Activated naive CD4-positive, alpha-beta T cell treated with anti-CD3 and anti-CD28 coated beads for 36 hours (primary cell): ENCODE measurements at regions not wholly inside any gene's neighbourhood (a gene's known extent, or its start where the extent isn't known, plus 50 kb on each side); places are given as distances from the start of the nearest gene placed in this dataset.

Experiments used
- CTCF ChIA-PET: fragments of 350-600 bp; sonication (Branson Sonifier 250); formaldehyde crosslinking; loops from one replicate; lab custom pipeline; 2021; ENCODE audit warnings: antibody characterized with exemption; lab: Charles Lee
- DNase-seq: peaks from one replicate; pipeline ENCODE4 v3.0.0-alpha.2; 2020
- H3K27ac Mint-ChIP-seq: one replicate; pipeline ENCODE4 v1.8.0; 2021; ENCODE audit warnings: mild to moderate bottlenecking, mixed read lengths
- H3K27me3 Mint-ChIP-seq: one replicate; pipeline ENCODE4 v1.8.0; 2021; ENCODE audit warnings: low read depth, mixed read lengths
- H3K36me3 Mint-ChIP-seq: one replicate; pipeline ENCODE4 v1.8.0; 2021; ENCODE audit warnings: low read depth, mixed read lengths
- H3K4me1 Mint-ChIP-seq: one replicate; pipeline ENCODE4 v1.8.0; 2021; ENCODE audit warnings: low read depth, mixed read lengths
- H3K4me3 Mint-ChIP-seq: one replicate; pipeline ENCODE4 v1.8.0; 2021; ENCODE audit warnings: mild to moderate bottlenecking, moderate library complexity, mixed read lengths
- H3K9me3 Mint-ChIP-seq: one replicate; pipeline ENCODE4 v1.8.0; 2021; ENCODE audit warnings: mixed read lengths
- intact Hi-C: fragments of 100-400 bp; cut with micrococcal nuclease; formaldehyde crosslinking; loops from one replicate; pipeline ENCODE4 v1.15.1; 2023

DNA sequence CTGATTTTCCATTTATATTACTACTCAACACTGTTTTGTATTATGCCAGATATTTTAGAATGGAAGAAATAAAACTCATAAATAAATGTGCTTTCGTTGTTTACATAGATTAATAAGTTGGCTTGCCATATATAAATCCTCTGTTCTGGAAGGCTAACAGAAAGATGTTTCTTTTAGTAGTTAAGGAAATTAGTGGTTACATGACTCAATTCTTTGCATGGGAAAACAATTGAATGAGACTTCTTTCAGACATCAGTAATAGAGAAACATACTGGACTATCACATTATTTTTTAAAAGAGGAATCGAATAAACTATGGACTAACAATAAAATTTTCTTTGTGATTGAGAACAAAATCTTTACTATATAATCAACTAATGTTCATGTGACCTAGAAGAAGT, 336.5 kb downstream of the KCNS3 start:
- H3K4me3 Mint-ChIP-seq = no peak overlapping the region
- no peaks in the 10 kb centered on the region for H3K9me3 Mint-ChIP-seq
- CTCF ChIA-PET = no interaction called here
- no peaks in the 10 kb centered on the region for H3K36me3 Mint-ChIP-seq
- intact Hi-C loops = no loop called here
- peaks cover under 1% of the 10 kb centered on the region for H3K27me3 Mint-ChIP-seq
- H3K4me1 Mint-ChIP-seq = no peaks in the 10 kb centered on the region
- no peak for DNase-seq
- no peak overlapping the region for H3K27ac Mint-ChIP-seq

DNA sequence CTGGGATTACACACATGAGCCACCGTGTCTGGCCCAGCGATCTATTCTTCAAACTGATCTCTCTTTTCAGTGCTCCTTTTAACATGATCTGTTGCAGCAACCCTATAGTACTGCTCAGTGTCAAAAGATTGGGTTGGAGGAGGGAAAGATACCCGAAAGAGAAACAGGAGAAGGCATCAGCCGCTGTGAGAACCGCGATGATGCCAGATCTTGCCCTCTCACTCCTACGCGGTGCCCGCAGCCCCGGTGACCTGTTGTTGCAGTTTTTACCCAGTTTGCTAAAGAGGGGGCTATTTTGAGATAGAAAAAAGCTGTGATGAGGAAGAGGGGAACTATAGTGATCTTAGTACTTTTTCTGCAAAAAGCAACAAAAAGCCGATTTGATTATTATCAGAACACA, 335.5 kb downstream of the KCNS3 start:
- DNase-seq = no peak
- H3K36me3 Mint-ChIP-seq = no peaks in the 10 kb centered on the region
- intact Hi-C loops = no loop called here

DNA sequence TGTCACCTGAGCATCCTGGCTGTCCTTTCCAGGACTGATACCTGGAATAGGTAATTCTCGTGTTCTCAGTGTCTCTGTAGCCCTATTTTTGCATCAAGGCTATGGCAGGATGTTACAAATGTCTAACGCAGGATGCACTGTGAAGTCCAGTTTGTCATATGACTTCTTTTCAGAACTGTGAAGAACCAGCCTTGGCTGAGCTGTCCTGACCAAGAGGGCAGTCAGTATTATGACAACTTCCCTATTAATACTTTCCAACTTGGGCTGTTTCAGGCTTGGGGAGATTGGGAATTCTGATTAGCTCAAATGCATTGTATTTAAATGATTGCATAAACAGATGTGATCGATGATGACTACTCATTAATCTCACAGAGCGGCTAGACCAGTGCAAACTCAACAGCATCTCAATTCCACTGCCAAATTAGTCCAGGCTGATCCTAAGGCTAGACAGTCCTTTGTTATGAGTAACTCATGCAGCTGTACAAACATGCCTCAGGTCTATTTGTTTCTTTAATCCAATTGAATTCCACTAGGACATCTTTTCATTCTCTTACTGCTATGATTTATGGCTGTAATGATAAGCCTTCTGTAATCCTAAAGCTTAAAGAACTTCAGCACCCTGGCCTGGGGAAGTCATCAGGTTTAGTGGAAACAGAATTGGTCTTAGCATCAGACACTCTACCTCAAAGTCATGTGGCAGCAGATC, 331.6 kb downstream of the KCNS3 start:
- no peak for DNase-seq
- Mint-ChIP-seq H3K4me1 (no peaks in the 10 kb centered on the region), H3K27me3 (peaks cover 6% of the 10 kb centered on the region), H3K9me3 (no peaks in the 10 kb centered on the region), H3K4me3 (no peak overlapping the region), H3K36me3 (no peaks in the 10 kb centered on the region), H3K27ac (no peak overlapping the region)
- CTCF ChIA-PET = no interaction called here
- intact Hi-C loops = no loop called here

More for the DNA sequence above, 335.5 kb downstream of the KCNS3 start:
- CTCF ChIA-PET = no interaction called here
- Mint-ChIP-seq H3K27me3 (peaks cover 6% of the 10 kb centered on the region), H3K4me1 (no peaks in the 10 kb centered on the region), H3K27ac (no peak overlapping the region), H3K4me3 (no peak overlapping the region), H3K9me3 (no peaks in the 10 kb centered on the region)

DNA sequence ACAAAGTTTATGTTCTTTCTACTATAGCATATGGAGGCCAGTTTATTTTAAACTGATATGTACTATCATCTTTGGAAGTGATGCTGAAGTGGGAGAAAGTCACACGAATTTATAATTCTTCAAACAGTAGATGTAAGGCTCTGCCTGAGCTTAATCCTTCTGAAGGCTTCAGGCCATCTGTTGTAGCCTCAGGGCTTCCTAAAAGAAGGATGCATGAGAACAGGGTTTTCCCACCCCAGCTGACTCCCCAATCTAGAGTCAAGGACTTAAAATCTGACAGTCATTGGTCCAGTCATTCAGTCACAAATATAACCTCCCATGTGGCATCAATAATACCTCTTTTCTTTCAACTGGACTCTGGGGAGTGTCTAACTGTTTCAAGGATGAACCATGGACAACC, 330.5 kb downstream of the KCNS3 start:
- H3K27ac Mint-ChIP-seq = no peak overlapping the region
- H3K36me3 Mint-ChIP-seq = no peaks in the 10 kb centered on the region
- H3K4me3 Mint-ChIP-seq = no peak overlapping the region
- no peak for DNase-seq
- CTCF ChIA-PET = no interaction called here
- no peaks in the 10 kb centered on the region for H3K9me3 Mint-ChIP-seq
- peaks cover 6% of the 10 kb centered on the region for H3K27me3 Mint-ChIP-seq
- H3K4me1 Mint-ChIP-seq = no peaks in the 10 kb centered on the region
- intact Hi-C loops = no loop called here

DNA sequence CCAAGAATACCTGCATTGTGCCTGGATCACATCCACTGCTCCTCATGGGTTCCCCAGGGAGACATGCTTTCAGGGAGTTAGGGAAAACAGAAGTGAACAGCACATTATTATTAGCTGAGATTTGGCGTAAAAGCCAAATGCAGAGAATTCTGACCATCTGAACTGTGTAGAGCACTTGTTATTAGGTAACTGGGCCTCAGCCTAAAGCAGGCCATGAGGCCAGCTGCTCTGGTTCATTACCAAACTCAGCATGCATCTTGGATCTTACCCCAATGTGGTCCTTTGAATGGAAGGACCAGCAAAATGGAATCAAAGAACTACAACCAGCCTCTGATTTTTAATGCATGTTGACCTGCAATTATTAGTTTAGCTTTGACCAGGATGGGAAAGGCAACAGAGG, 322.3 kb downstream of the KCNS3 start:
- no peaks in the 10 kb centered on the region for H3K4me1 Mint-ChIP-seq
- no peak overlapping the region for H3K27ac Mint-ChIP-seq
- H3K4me3 Mint-ChIP-seq = no peak overlapping the region
- H3K27me3 Mint-ChIP-seq = peaks cover 13% of the 10 kb centered on the region
- intact Hi-C loops = no loop called here
- no peaks in the 10 kb centered on the region for H3K36me3 Mint-ChIP-seq
- no peak for DNase-seq
- H3K9me3 Mint-ChIP-seq = no peaks in the 10 kb centered on the region
- CTCF ChIA-PET = no interaction called here

DNA sequence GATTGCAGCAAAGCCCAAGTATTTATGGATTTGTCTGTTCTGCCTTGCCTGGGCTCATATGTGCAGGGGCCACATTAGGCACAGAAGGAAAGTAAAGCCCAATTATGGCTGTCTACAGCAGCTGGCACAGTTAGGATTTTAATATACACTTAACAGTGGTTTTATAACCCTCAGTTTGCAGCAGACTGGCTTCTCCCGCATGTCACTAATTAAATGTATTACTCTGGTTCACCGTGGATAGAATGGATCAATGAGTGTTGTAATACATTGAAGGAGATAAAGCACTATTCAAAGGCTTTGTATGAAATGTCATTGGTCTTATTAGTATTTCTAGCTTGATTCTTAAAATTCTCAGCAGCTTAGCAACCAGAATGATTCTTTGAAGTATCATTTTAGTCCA, 320.2 kb downstream of the KCNS3 start:
- Mint-ChIP-seq H3K4me3 (no peak overlapping the region), H3K9me3 (no peaks in the 10 kb centered on the region), H3K4me1 (no peaks in the 10 kb centered on the region), H3K27ac (no peak overlapping the region), H3K27me3 (peaks cover 17% of the 10 kb centered on the region), H3K36me3 (no peaks in the 10 kb centered on the region)
- DNase-seq = no peak
- intact Hi-C loops = no loop called here
- CTCF ChIA-PET = no interaction called here

DNA sequence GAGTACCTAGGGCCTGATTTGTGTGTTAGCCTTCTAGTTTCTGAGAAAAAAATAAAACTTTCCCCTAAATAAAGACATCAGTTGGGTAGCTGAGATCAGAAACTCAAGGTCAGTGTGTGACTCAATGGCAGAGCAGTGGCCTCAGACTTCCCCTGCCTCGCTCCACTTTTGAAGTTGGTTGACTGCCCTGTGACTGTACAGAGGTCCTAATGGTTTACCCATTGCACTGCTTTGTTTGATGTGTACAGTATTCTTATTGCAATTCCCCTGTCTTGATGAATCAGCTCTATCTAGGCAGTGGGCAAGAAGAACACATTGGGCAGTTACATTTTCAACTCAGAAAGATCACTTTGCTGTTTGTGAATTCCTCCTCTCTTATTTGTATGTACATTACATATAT, 315.7 kb downstream of the KCNS3 start:
- DNase-seq = no peak
- Mint-ChIP-seq H3K4me3 (no peak overlapping the region), H3K9me3 (no peaks in the 10 kb centered on the region), H3K27ac (no peak overlapping the region), H3K27me3 (peaks cover 11% of the 10 kb centered on the region), H3K36me3 (no peaks in the 10 kb centered on the region), H3K4me1 (no peaks in the 10 kb centered on the region)
- intact Hi-C loops = no loop called here
- CTCF ChIA-PET = interaction anchor here (0.8 kb wide), 1 partner anchor 16 kb away, joined by 3 read pairs; no protein-coding TSS in a partner anchor

DNA sequence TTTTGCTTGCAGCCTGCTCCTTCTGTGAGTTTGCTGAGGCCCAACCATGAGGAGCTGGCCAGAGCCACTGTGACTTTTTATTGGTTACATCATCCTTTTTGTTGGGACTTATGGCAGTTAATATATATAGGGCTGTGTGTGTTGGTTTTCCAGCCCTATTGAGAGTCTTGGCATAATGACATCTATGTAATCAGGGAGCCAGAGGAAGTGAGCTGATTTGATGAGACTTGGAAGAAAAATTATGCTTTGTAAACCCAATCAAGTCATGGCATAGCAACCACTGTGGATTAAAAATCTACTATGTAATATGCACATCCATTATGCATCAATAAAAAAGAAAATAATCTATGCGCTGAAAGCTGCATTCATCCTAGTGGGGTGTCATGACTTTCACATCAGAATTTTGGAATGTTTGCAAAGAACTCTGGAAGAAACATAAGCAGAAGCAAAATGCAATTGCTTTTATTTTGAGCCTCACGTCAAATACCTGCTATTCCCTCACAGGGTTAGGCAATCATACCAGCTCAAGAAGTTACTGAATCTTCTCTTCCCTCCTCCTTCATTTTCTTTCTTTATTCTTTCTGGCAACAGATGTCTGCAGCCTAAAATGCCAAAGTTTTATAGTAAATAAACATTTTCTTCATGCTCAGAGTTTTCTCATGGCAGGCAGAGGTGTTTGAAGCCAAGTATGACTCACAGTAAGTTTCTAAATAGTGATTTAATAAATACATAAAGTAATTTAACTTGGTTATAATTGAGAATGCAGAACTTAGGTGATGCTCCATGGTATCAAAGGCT, 308.5 kb downstream of the KCNS3 start:
- H3K36me3 Mint-ChIP-seq = no peaks in the 10 kb centered on the region
- no peak overlapping the region for H3K4me3 Mint-ChIP-seq
- CTCF ChIA-PET = no interaction called here
- H3K4me1 Mint-ChIP-seq = no peaks in the 10 kb centered on the region
- intact Hi-C loops = no loop called here
- no peak for DNase-seq
- peaks cover 11% of the 10 kb centered on the region for H3K27me3 Mint-ChIP-seq
- H3K27ac Mint-ChIP-seq = no peak overlapping the region
- H3K9me3 Mint-ChIP-seq = no peaks in the 10 kb centered on the region

DNA sequence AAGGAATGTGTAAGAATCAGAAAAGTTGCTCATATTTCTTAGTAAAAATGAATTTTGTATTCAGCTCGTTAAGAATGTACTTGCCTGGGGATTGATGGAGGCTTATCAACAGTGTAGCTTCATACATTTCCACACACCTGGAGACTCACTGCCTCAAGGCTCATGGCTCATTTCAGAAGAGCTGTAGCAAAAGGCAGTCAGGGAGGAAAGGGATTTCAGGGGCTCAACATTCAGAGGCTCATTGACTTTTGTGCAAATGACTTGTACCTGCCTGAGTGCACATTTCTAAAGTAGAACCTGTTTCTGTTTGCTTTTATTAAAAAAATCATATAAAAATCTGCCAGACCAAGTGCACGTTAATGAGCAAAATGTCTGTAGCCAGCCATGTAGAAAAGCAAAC, 304.4 kb downstream of the KCNS3 start:
- Mint-ChIP-seq H3K4me3 (no peak overlapping the region), H3K4me1 (no peaks in the 10 kb centered on the region), H3K27ac (no peak overlapping the region), H3K9me3 (no peaks in the 10 kb centered on the region), H3K36me3 (no peaks in the 10 kb centered on the region), H3K27me3 (peaks cover 18% of the 10 kb centered on the region)
- CTCF ChIA-PET = interaction anchor here (1.6 kb wide), 1 partner anchor 12 kb away, joined by 4 read pairs; no protein-coding TSS in a partner anchor
- intact Hi-C loops = no loop called here
- DNase-seq = no peak

DNA sequence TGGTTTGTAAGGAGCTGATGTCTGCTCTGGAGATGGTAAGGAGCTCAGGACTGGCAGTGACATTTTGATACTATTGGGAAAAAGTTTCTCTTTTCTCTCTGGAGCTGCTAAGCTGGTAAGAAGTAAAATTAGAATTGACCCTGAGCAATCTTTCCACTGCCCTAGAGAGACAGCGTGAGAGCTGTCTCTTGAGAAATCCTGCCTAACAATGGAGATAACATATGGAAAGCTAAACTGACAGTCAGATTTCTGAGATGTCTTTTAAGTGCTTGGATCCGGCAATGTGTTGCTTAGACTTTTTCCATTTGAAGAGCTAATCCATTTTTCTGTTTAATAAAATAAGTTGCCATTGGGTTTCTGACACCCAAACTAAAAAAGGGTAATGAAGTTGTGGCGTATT, 302.4 kb downstream of the KCNS3 start:
- intact Hi-C loops = no loop called here
- Mint-ChIP-seq H3K27me3 (peaks cover 18% of the 10 kb centered on the region), H3K4me3 (no peak overlapping the region), H3K4me1 (no peaks in the 10 kb centered on the region), H3K36me3 (no peaks in the 10 kb centered on the region), H3K27ac (no peak overlapping the region), H3K9me3 (no peaks in the 10 kb centered on the region)
- no peak for DNase-seq
- CTCF ChIA-PET = interaction anchor here (0.6 to 1.0 kb wide), 5 partner anchors 15 to 461 kb away, joined by 3 to 5 read pairs (median 4); no protein-coding TSS in a partner anchor

DNA sequence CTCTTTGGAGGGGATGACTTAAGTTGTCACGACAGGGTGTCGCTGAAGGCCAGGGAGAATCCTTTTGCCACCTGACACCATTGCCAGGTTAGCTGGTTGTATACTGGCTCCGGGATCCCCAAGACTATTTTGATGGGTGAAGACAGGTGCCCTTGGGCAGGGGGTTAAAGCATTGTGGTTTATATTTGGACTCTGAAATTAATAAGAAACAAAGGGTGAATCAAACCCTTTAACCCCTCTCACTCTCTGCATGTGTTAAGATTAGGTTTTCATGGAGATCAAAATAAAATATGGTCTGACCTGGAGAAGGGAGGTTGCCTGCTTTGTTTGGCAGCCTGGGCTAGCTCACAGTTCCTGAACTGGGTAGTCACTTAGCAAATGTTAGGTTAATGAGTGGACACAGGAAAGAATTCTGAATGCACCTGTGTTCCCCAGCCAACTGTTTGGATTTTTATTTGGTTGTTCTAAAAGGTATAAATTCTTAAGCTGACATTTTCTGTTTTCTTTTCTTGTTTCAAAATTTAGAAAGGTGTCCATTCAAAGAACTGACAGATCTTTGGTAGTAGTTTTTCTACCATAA, 301.7 kb downstream of the KCNS3 start:
- DNase-seq = no peak
- no peaks in the 10 kb centered on the region for H3K9me3 Mint-ChIP-seq
- peaks cover 15% of the 10 kb centered on the region for H3K27me3 Mint-ChIP-seq
- no peak overlapping the region for H3K4me3 Mint-ChIP-seq
- intact Hi-C loops = no loop called here
- H3K27ac Mint-ChIP-seq = no peak overlapping the region
- CTCF ChIA-PET = interaction anchor here (0.6 to 1.0 kb wide), 4 partner anchors 33 to 461 kb away, joined by 3 to 5 read pairs (median 4); no protein-coding TSS in a partner anchor
- H3K36me3 Mint-ChIP-seq = no peaks in the 10 kb centered on the region
- H3K4me1 Mint-ChIP-seq = no peaks in the 10 kb centered on the region

DNA sequence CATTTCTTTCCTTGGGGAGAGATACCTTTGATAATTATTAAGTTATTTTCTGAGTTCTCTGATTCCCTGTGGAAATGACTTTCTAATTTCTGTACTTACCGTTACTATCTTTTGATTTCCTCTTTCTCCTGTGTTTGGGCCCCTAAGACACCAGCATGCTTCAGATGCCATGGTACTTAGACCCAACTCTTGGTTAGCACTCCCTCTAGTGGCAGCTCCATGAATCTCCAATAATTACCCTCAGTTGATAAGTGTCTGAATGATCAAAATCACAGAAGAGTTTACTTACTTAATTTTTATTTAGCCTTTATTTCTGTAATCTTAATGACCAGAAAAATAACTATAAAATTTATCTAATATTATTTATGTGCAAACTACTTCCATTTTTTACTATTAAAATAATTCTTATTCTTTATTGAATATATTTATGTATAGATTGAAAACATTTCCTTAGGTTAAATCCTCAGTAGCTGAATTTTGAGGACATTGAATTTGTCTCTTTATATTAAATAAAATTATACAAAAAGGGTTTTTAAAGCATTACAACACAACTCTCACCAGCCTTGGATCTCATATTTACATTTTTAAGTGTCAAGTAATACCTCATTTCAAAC, 300.4 kb downstream of the KCNS3 start:
- CTCF ChIA-PET = interaction anchor here (0.7 to 1.8 kb wide), 5 partner anchors 15 to 327 kb away, joined by 3 to 5 read pairs (median 3); no protein-coding TSS in a partner anchor
- no peak overlapping the region for H3K27ac Mint-ChIP-seq
- H3K9me3 Mint-ChIP-seq = no peaks in the 10 kb centered on the region
- H3K4me3 Mint-ChIP-seq = no peak overlapping the region
- intact Hi-C loops = loop anchor here (1.0 to 5.0 kb wide), 3 partner anchors 200 to 457 kb away; no protein-coding TSS in a partner anchor
- H3K36me3 Mint-ChIP-seq = no peaks in the 10 kb centered on the region
- no peaks in the 10 kb centered on the region for H3K4me1 Mint-ChIP-seq
- peaks cover 11% of the 10 kb centered on the region for H3K27me3 Mint-ChIP-seq
- DNase-seq = peak; percentile 54
